PC-9 (cell line): ENCODE measurements at regions not wholly inside any gene's neighbourhood (a gene's known extent, or its start where the extent isn't known, plus 50 kb on each side); places are given as distances from the start of the nearest gene placed in this dataset.

ENCODE experiments used
- BruUV-seq: library from RNA; stranded (reverse); fragments of 400-500 nt; replicated peaks from 2 replicates; lab custom pipeline; 2021; lab: Mats Ljungman, UMichigan
- CTCF ChIA-PET: fragments of 300-600 bp; sonication (Branson Sonifier 250); formaldehyde crosslinking; loops from one replicate; lab custom pipeline; 2022; ENCODE audit warnings: antibody characterized with exemption; lab: Charles Lee
- POLR2A ChIA-PET: fragments of 300-600 bp; sonication (Branson Sonifier 250); formaldehyde crosslinking; loops from one replicate; lab custom pipeline; 2022; ENCODE audit warnings: antibody characterized with exemption; ENCODE audit not compliant: unreplicated experiment; lab: Charles Lee
- DNase-seq, 2 experiments: peaks; one replicate each; pipeline versions ENCODE4 v3.0.0 to v3.0.0-alpha.2; 2015 to 2022; ENCODE audit warnings: mixed read lengths in 1 of 2
- H2AFZ ChIP-seq: fragments of 200-600 bp; sonication (generic); 2 replicates; pipeline ENCODE4 v1.8.1; 2017; ENCODE audit warnings: antibody characterized with exemption
- H3F3A ChIP-seq: fragments of 200-600 bp; sonication (generic); 2 replicates; pipeline ENCODE4 v1.8.1; 2017; ENCODE audit warnings: antibody characterized with exemption, mild to moderate bottlenecking, low read depth; ENCODE audit not compliant: insufficient read depth
- H3K27ac ChIP-seq: fragments of 200-600 bp; sonication (generic); 2 replicates; pipeline ENCODE4 v1.6.1; 2016; ENCODE audit warnings: mixed run types
- H3K27me3 ChIP-seq: fragments of 200-600 bp; sonication (generic); 2 replicates; pipeline ENCODE4 v1.6.1; 2016; ENCODE audit warnings: low read depth, mixed run types; ENCODE audit not compliant: insufficient read depth
- H3K36me3 ChIP-seq: fragments of 200-600 bp; sonication (generic); 2 replicates; pipeline ENCODE4 v1.6.1; 2016; ENCODE audit warnings: low read depth, mixed run types
- H3K4me1 ChIP-seq: fragments of 200-600 bp; sonication (generic); replicated peaks from 2 replicates; pipeline ENCODE4 v1.6.1; 2016; ENCODE audit warnings: mixed run types; ENCODE audit not compliant: insufficient read depth
- H3K4me2 ChIP-seq: fragments of 200-600 bp; sonication (generic); 2 replicates; pipeline ENCODE4 v1.6.1; 2017; ENCODE audit warnings: mixed run types
- H3K4me3 ChIP-seq: fragments of 200-600 bp; sonication (generic); 2 replicates; pipeline ENCODE4 v1.6.1; 2016; ENCODE audit warnings: mixed run types
- H3K79me2 ChIP-seq: fragments of 200-600 bp; sonication (generic); 2 replicates; pipeline ENCODE4 v1.6.1; 2017; ENCODE audit warnings: low read depth, mixed run types
- H3K9me2 ChIP-seq: fragments of 200-600 bp; sonication (generic); 2 replicates; pipeline ENCODE4 v1.8.1; 2017; ENCODE audit warnings: mild to moderate bottlenecking; ENCODE audit not compliant: insufficient read depth
- H3K9me3 ChIP-seq: fragments of 200-600 bp; sonication (generic); 2 replicates; pipeline ENCODE4 v1.8.1; 2016; ENCODE audit warnings: low read depth; ENCODE audit not compliant: insufficient read depth
- H4K20me1 ChIP-seq: fragments of 200-600 bp; sonication (generic); 2 replicates; pipeline ENCODE4 v1.8.1; 2017; ENCODE audit not compliant: insufficient read depth
- CTCF ChIP-seq: fragments of 200-600 bp; sonication (generic); conservative IDR thresholded peaks from 2 replicates; pipeline ENCODE4 v1.6.1; 2017; ENCODE audit warnings: mixed run types, antibody characterized with exemption, mild to moderate bottlenecking, moderate library complexity
- EZH2 ChIP-seq: fragments of 200-600 bp; sonication (generic); IDR thresholded peaks from 2 replicates; pipeline ENCODE4 v1.8.0; 2017; ENCODE audit warnings: antibody characterized with exemption, low read depth
- intact Hi-C: fragments of 100-400 bp; cut with micrococcal nuclease; formaldehyde crosslinking; loops from one replicate; pipeline ENCODE4 v1.10.0; 2022; ENCODE audit not compliant: unreplicated experiment

DNA sequence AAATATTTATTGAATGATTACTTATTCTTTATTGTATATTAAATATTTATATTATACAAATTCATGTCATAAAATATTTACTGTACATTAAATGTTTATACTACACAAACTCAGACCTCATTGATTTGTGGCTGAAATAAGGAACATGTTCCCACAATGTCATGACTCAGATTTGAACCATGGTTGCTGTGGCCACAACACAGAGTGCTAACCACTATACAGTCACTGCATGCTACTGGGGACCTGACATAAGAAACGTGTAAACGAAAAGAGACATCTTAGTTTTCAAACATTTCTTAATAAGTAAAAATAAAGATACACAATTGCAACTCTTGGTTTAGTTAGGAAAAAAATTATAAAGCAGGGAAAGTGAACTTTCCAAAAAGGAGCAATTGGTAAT is 99.1 kb upstream of the AGTR1 start:
- no peak for DNase-seq
- Histone ChIP-seq H3K4me2 (no peak overlapping the region), H3K79me2 (no peaks in the 10 kb centered on the region), H3K9me2 (peaks cover 6% of the 10 kb centered on the region; the same call in 1 of the 2 replicates), H3K27me3 (no peaks in the 10 kb centered on the region), H3K36me3 (no peaks in the 10 kb centered on the region), H3K9me3 (no peaks in the 10 kb centered on the region), H3F3A (no peaks in the 10 kb centered on the region), H3K4me1 (peaks cover 18% of the 10 kb centered on the region), H3K4me3 (no peak overlapping the region), H3K27ac (no peak overlapping the region), H4K20me1 (no peaks in the 10 kb centered on the region), H2AFZ (no peak overlapping the region)
- no TSS peak for BruUV-seq
- POLR2A ChIA-PET = no interaction called here
- intact Hi-C loops = no loop called here
- CTCF ChIA-PET = no interaction called here
- TF ChIP-seq CTCF = no peak
- TF ChIP-seq EZH2 = no peak

DNA sequence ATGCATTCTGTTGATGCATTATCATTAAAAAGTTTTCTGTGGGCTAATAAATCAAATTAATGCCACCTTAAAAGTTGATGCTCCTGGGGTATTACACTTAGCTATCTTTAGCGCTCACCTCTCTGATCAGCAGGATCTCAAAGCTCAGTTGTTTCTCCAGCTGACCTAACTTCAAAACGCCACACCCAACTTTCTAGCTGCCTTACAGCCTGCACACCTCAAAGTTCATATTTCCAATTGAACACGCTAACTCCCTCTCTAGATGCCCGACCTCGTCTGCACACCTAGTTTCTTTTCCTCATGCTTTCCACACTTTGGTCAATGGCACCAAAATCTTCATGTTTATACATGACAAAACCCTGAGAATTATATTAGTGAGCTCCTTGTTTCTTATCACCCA is 98.2 kb upstream of the AGTR1 start:
- Histone ChIP-seq H3K27ac (no peak overlapping the region), H2AFZ (no peak overlapping the region), H4K20me1 (no peaks in the 10 kb centered on the region), H3K27me3 (no peaks in the 10 kb centered on the region), H3K9me2 (peaks cover under 1% of the 10 kb centered on the region; the same call in 1 of the 2 replicates), H3K4me2 (no peak overlapping the region), H3K4me1 (peaks cover 18% of the 10 kb centered on the region), H3K9me3 (no peaks in the 10 kb centered on the region), H3F3A (no peaks in the 10 kb centered on the region), H3K79me2 (no peaks in the 10 kb centered on the region), H3K36me3 (no peaks in the 10 kb centered on the region), H3K4me3 (no peak overlapping the region)
- CTCF ChIA-PET = no interaction called here
- TF ChIP-seq EZH2 (no peak), CTCF (no peak)
- no peak for DNase-seq
- intact Hi-C loops = no loop called here
- POLR2A ChIA-PET = no interaction called here
- BruUV-seq = no TSS peak

GRCh38 chr3:148600440-148600839 is 97.3 kb upstream of the AGTR1 start:
- Histone ChIP-seq H3K27me3 (no peaks in the 10 kb centered on the region), H3K79me2 (no peaks in the 10 kb centered on the region), H3K4me2 (no peak overlapping the region), H3K9me2 (no peaks in the 10 kb centered on the region), H3K27ac (no peak overlapping the region), H3K4me3 (no peak overlapping the region), H3K9me3 (no peaks in the 10 kb centered on the region), H3K4me1 (peaks cover 22% of the 10 kb centered on the region), H4K20me1 (no peaks in the 10 kb centered on the region), H2AFZ (no peak overlapping the region), H3K36me3 (no peaks in the 10 kb centered on the region), H3F3A (no peaks in the 10 kb centered on the region)
- no peak for DNase-seq
- intact Hi-C loops = loop anchor here (5.0 kb wide), 1 partner anchor 97 kb away; the partner anchor contains the start of gene AGTR1
- no TSS peak for BruUV-seq
- TF ChIP-seq CTCF (no peak), EZH2 (no peak)
- CTCF ChIA-PET = interaction anchor here (0.5 kb wide), 1 partner anchor 1793 kb away, joined by 5 read pairs; no protein-coding TSS in a partner anchor
- POLR2A ChIA-PET = interaction anchor here (0.7 kb wide), 1 partner anchor 16 kb away, joined by 4 read pairs; no protein-coding TSS in a partner anchor
